ENCODE measurements at regions not wholly inside any gene's neighbourhood (a gene's known extent, or its start where the extent isn't known, plus 50 kb on each side); places are given as distances from the start of the nearest gene placed in this dataset.

DNA sequence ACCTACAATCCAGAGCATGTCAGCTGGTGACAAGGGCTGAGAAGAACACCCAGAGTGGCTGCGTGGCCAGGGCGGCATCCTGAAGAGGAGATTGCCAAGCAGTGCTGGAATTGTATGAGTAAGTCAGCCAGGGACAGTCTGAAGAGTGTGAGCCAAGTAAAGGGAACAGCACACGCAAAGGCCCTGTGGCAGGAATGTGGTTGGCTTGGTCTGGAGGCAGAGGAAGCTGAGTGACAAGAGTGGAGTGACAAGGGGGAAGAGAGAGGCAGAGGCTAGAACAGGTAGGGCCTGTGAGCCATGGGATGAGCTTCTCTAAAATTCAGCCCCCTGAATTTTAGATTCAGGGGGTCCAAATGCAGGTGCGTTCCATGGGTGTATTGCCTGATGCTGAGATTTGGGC lies 53.7 kb upstream of the UQCRFS1 start:
- WGBS (ENCODE audit: insufficient coverage): 77% methylated on average over 3 of the region's 4 CpGs
- no peaks in the 10 kb centered on the region for H3K36me3 ChIP-seq (replicated peaks in 1 of 2; ENCODE audit: control insufficient read depth in 1 of 2, insufficient read depth in 2 of 2, low read length in 2 of 2)
- no peak overlapping the region for H3K27ac ChIP-seq (ENCODE audit: low read depth in 1 of 2, low read length in 2 of 2)
- H3K4me3 ChIP-seq (replicated peaks in 1 of 3; ENCODE audit: low read depth in 2 of 3, low read length in 3 of 3): no peak overlapping the region
- no peaks in the 10 kb centered on the region for H3K4me1 ChIP-seq (ENCODE audit: control insufficient read depth in 1 of 2, insufficient read depth in 2 of 2, low read length in 2 of 2)
- Mint-ChIP-seq H3K4me3 (no peak overlapping the region), H3K36me3 (no peaks in the 10 kb centered on the region), H3K4me1 (no peaks in the 10 kb centered on the region), H3K9me3 (peaks cover 0 to 4% (median 3%) of the 10 kb centered on the region in 7 donors), H3K27ac (no peak overlapping the region), H3K27me3 (ENCODE audit: low read depth in 3 of 3) (peaks cover 1 to 6% (median 4%) of the 10 kb centered on the region in 3 donors)
- no peaks in the 10 kb centered on the region for H3K79me2 ChIP-seq (ENCODE audit: insufficient read depth, low read length)
- no peaks in the 10 kb centered on the region for H4K20me1 ChIP-seq (ENCODE audit: insufficient read depth, low read length)
- H3K4me2 ChIP-seq (replicated peaks; ENCODE audit: extremely low read depth, low read length, poor library complexity, severe bottlenecking): no peak overlapping the region
- no peak overlapping the region for H3K9ac ChIP-seq (ENCODE audit: insufficient read depth, low read length, poor library complexity, severe bottlenecking)
- peaks cover 0 to 5% of the 10 kb centered on the region in 2 donors for H3K9me3 ChIP-seq (replicated peaks in 1 of 2; ENCODE audit: control insufficient read depth in 1 of 2, insufficient read depth in 1 of 2, low read length in 2 of 2)
- H3K27me3 ChIP-seq (ENCODE audit: control insufficient read depth in 2 of 2, insufficient read depth in 2 of 2, low read length in 2 of 2): no peaks in the 10 kb centered on the region
- TF ChIP-seq, protein P1, sequence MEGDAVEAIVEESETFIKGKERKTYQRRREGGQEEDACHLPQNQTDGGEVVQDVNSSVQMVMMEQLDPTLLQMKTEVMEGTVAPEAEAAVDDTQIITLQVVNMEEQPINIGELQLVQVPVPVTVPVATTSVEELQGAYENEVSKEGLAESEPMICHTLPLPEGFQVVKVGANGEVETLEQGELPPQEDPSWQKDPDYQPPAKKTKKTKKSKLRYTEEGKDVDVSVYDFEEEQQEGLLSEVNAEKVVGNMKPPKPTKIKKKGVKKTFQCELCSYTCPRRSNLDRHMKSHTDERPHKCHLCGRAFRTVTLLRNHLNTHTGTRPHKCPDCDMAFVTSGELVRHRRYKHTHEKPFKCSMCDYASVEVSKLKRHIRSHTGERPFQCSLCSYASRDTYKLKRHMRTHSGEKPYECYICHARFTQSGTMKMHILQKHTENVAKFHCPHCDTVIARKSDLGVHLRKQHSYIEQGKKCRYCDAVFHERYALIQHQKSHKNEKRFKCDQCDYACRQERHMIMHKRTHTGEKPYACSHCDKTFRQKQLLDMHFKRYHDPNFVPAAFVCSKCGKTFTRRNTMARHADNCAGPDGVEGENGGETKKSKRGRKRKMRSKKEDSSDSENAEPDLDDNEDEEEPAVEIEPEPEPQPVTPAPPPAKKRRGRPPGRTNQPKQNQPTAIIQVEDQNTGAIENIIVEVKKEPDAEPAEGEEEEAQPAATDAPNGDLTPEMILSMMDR (IDR thresholded peaks at IDR 0.05): no peak
- no peak overlapping the region for H2AFZ ChIP-seq (ENCODE audit: insufficient read depth, low read depth, low read length, poor library complexity, severe bottlenecking)
- DNase-seq: no peak
- intact Hi-C loops (cut with micrococcal nuclease): no loop called here

DNA sequence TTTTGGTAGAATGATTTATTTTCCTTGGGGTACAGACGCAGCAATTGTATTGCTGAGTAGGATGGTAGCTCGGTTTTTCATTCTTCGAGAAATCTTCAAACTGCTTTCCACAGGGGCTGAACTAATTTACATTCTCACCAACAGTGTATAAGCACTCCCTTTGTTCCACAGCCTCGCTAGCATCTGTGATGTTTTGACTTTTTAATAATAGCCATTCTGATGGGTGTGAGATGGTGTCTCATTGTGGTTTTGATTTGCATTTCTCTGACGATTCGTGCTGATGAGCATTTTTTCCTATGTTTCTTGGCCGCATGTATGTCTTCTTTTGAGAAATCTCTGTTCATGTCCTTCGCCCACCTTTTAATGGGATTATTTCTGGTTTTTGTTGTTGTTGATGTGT lies 54.8 kb upstream of the UQCRFS1 start:
- no peaks in the 10 kb centered on the region for H3K4me1 ChIP-seq (ENCODE audit: control insufficient read depth in 1 of 2, insufficient read depth in 2 of 2, low read length in 2 of 2)
- Mint-ChIP-seq H3K27me3 (ENCODE audit: low read depth in 3 of 3) (peaks cover 1 to 6% (median 4%) of the 10 kb centered on the region in 3 donors), H3K9me3 (peaks cover 0 to 4% (median 3%) of the 10 kb centered on the region in 7 donors), H3K4me1 (no peaks in the 10 kb centered on the region), H3K4me3 (no peak overlapping the region), H3K27ac (no peak overlapping the region), H3K36me3 (no peaks in the 10 kb centered on the region)
- H3K36me3 ChIP-seq (replicated peaks in 1 of 2; ENCODE audit: control insufficient read depth in 1 of 2, insufficient read depth in 2 of 2, low read length in 2 of 2): no peaks in the 10 kb centered on the region
- H3K27ac ChIP-seq (ENCODE audit: low read depth in 1 of 2, low read length in 2 of 2): no peak overlapping the region
- H3K79me2 ChIP-seq (ENCODE audit: insufficient read depth, low read length): no peaks in the 10 kb centered on the region
- TF ChIP-seq, protein P1 (IDR thresholded peaks at IDR 0.05): no peak
- H3K4me3 ChIP-seq (replicated peaks in 1 of 3; ENCODE audit: low read depth in 2 of 3, low read length in 3 of 3): no peak overlapping the region
- DNase-seq: no peak
- H3K9me3 ChIP-seq (replicated peaks in 1 of 2; ENCODE audit: control insufficient read depth in 1 of 2, insufficient read depth in 1 of 2, low read length in 2 of 2): peaks cover 0 to 5% of the 10 kb centered on the region in 2 donors
- H4K20me1 ChIP-seq (ENCODE audit: insufficient read depth, low read length): no peaks in the 10 kb centered on the region
- intact Hi-C loops (cut with micrococcal nuclease): no loop called here
- H3K9ac ChIP-seq (ENCODE audit: insufficient read depth, low read length, poor library complexity, severe bottlenecking): no peak overlapping the region
- no peak overlapping the region for H3K4me2 ChIP-seq (replicated peaks; ENCODE audit: extremely low read depth, low read length, poor library complexity, severe bottlenecking)
- no peaks in the 10 kb centered on the region for H3K27me3 ChIP-seq (ENCODE audit: control insufficient read depth in 2 of 2, insufficient read depth in 2 of 2, low read length in 2 of 2)
- 94% methylated on average over 4 of the region's 8 CpGs for WGBS (ENCODE audit: insufficient coverage)
- no peak overlapping the region for H2AFZ ChIP-seq (ENCODE audit: insufficient read depth, low read depth, low read length, poor library complexity, severe bottlenecking)

Measured in CD14-positive monocyte (primary cell).